HEK293 (cell line): ENCODE measurements at regions not wholly inside any gene's neighbourhood (a gene's known extent, or its start where the extent isn't known, plus 50 kb on each side); places are given as distances from the start of the nearest gene placed in this dataset.

Experiments
- CTCF ChIA-PET: fragments of 350-600 bp; formaldehyde crosslinking; extraction: SDS; loops from one replicate; lab custom pipeline; 2021; ENCODE audit warnings: antibody characterized with exemption; lab: Yijun Ruan, JAX
- POLR2A ChIA-PET: fragments of 300-600 bp; formaldehyde crosslinking; extraction: SDS; loops from one replicate; lab custom pipeline; 2020; ENCODE audit warnings: antibody characterized with exemption, inconsistent platforms; lab: Yijun Ruan, JAX
- H3K27ac ChIP-seq: fragments of 200-500 bp; sonication (Bioruptor generic); 2 replicates; pipeline ENCODE4 v1.5.1; 2014; ENCODE audit warnings: low read depth, low read length, control low read depth, inconsistent platforms; ENCODE audit errors: extremely low read depth
- H3K36me3 ChIP-seq, 2 experiments: fragments of 200-500 bp in 1 of 2; sonication (Bioruptor generic) in 1 of 2; 1 replicate in 1 of 2; 2 replicates in 1 of 2; pipeline ENCODE4 v1.5.1; 2014 to 2017; ENCODE audit warnings: inconsistent platforms in 2 of 2, low read length in 2 of 2; ENCODE audit not compliant: control insufficient read depth in 2 of 2, insufficient read depth in 1 of 2
- H3K4me1 ChIP-seq: fragments of 200-500 bp; sonication (Bioruptor generic); 2 replicates; pipeline ENCODE4 v1.5.1; 2014; ENCODE audit warnings: mild to moderate bottlenecking, low read length, inconsistent platforms; ENCODE audit not compliant: control insufficient read depth, insufficient read depth
- H3K4me3 ChIP-seq: 2 replicates; pipeline ENCODE4 v1.5.1; 2011; ENCODE audit warnings: low read depth, mild to moderate bottlenecking, control low read depth, low read length, moderate library complexity
- H3K9me3 ChIP-seq: fragments of 200-500 bp; sonication (Bioruptor generic); 2 replicates; pipeline ENCODE4 v1.5.1; 2014; ENCODE audit warnings: low read depth, low read length, inconsistent platforms; ENCODE audit not compliant: control insufficient read depth, insufficient read depth
- ELK4 ChIP-seq: IDR thresholded peaks from 2 replicates; pipeline ENCODE4 v1.6.1; 2011; ENCODE audit warnings: mild to moderate bottlenecking, low read depth, low read length, borderline replicate concordance
- IKZF3 ChIP-seq: fragments of 450-650 bp; IDR thresholded peaks from 2 replicates; pipeline ENCODE4 v1.5.0; 2018; ENCODE audit warnings: missing biosample characterization, mild to moderate bottlenecking, missing genetic modification characterization, moderate library complexity
- KLF1 ChIP-seq: fragments of 450-650 bp; formaldehyde crosslinking; IDR thresholded peaks from 2 replicates; pipeline ENCODE4 v1.5.1; 2016; ENCODE audit warnings: missing biosample characterization, missing genetic modification characterization
- KLF8 ChIP-seq: fragments of 450-650 bp; formaldehyde crosslinking; IDR thresholded peaks from 2 replicates; pipeline ENCODE4 v1.5.1; 2016; ENCODE audit warnings: missing biosample characterization, missing genetic modification characterization
- OVOL3 ChIP-seq: fragments of 450-650 bp; formaldehyde crosslinking; IDR thresholded peaks from 2 replicates; pipeline ENCODE4 v1.5.1; 2016; ENCODE audit warnings: missing biosample characterization, missing genetic modification characterization
- TCF7L2 ChIP-seq: IDR thresholded peaks from 2 replicates; pipeline ENCODE4 v1.6.1; 2011; ENCODE audit warnings: low read depth, mild to moderate bottlenecking, inconsistent platforms, low read length, moderate library complexity, borderline replicate concordance
- TRIM28 ChIP-seq: IDR thresholded peaks from 2 replicates; pipeline ENCODE4 v1.6.1; 2011; ENCODE audit warnings: low read length, control low read depth, borderline replicate concordance
- ZBTB17 ChIP-seq: fragments of 450-650 bp; formaldehyde crosslinking; IDR thresholded peaks from 2 replicates; pipeline ENCODE4 v1.5.1; 2016; ENCODE audit warnings: missing biosample characterization, missing genetic modification characterization
- ZBTB21 ChIP-seq: fragments of 450-650 bp; formaldehyde crosslinking; IDR thresholded peaks from 2 replicates; pipeline ENCODE4 v1.5.1; 2017; ENCODE audit warnings: missing biosample characterization, missing genetic modification characterization
- ZFP37 ChIP-seq: fragments of 450-650 bp; formaldehyde crosslinking; IDR thresholded peaks from 2 replicates; pipeline ENCODE4 v1.5.1; 2016; ENCODE audit warnings: missing biosample characterization, missing genetic modification characterization
- ZNF148 ChIP-seq: fragments of 450-650 bp; formaldehyde crosslinking; IDR thresholded peaks from 2 replicates; pipeline ENCODE4 v1.5.0; 2017; ENCODE audit warnings: missing biosample characterization, missing genetic modification characterization, borderline replicate concordance
- ZNF292 ChIP-seq: fragments of 450-650 bp; formaldehyde crosslinking; IDR thresholded peaks from 2 replicates; pipeline ENCODE4 v1.5.1; 2016; ENCODE audit warnings: low read depth, missing biosample characterization, missing genetic modification characterization, borderline replicate concordance
- ZNF404 ChIP-seq: fragments of 450-650 bp; formaldehyde crosslinking; IDR thresholded peaks from 2 replicates; pipeline ENCODE4 v1.5.1; 2017; ENCODE audit warnings: missing biosample characterization, missing genetic modification characterization
- ZNF423 ChIP-seq: fragments of 450-650 bp; formaldehyde crosslinking; IDR thresholded peaks from 2 replicates; pipeline ENCODE4 v1.5.1; 2016; ENCODE audit warnings: missing biosample characterization, missing genetic modification characterization
- ZNF426 ChIP-seq: fragments of 450-650 bp; formaldehyde crosslinking; IDR thresholded peaks from 2 replicates; pipeline ENCODE4 v1.5.1; 2017; ENCODE audit warnings: missing biosample characterization, missing genetic modification characterization, mild to moderate bottlenecking, inconsistent platforms, moderate library complexity
- ZNF513 ChIP-seq: fragments of 450-650 bp; IDR thresholded peaks from 2 replicates; pipeline ENCODE4 v1.5.1; 2018; ENCODE audit warnings: missing biosample characterization, missing genetic modification characterization
- ZNF514 ChIP-seq: fragments of 450-650 bp; formaldehyde crosslinking; IDR thresholded peaks from 2 replicates; pipeline ENCODE4 v1.5.1; 2016; ENCODE audit warnings: missing biosample characterization, missing genetic modification characterization
- ZNF521 ChIP-seq: fragments of 450-650 bp; formaldehyde crosslinking; IDR thresholded peaks from 2 replicates; pipeline ENCODE4 v1.5.1; 2017; ENCODE audit warnings: missing biosample characterization, mild to moderate bottlenecking, missing genetic modification characterization
- ZNF624 ChIP-seq: fragments of 450-650 bp; formaldehyde crosslinking; IDR thresholded peaks from 2 replicates; pipeline ENCODE4 v1.5.1; 2017; ENCODE audit warnings: missing biosample characterization, missing genetic modification characterization
- ZNF626 ChIP-seq: fragments of 450-650 bp; sonication (Bioruptor Pico); formaldehyde crosslinking; IDR thresholded peaks from 2 replicates; pipeline ENCODE4 v1.5.1; 2018; ENCODE audit warnings: missing biosample characterization, missing genetic modification characterization, inconsistent platforms
- ZNF664 ChIP-seq: fragments of 450-650 bp; formaldehyde crosslinking; IDR thresholded peaks from 2 replicates; pipeline ENCODE4 v1.5.1; 2016; ENCODE audit warnings: missing biosample characterization, missing genetic modification characterization
- ZNF670 ChIP-seq: fragments of 450-650 bp; formaldehyde crosslinking; IDR thresholded peaks from 2 replicates; pipeline ENCODE4 v1.5.1; 2016; ENCODE audit warnings: missing biosample characterization, missing genetic modification characterization, low read depth
- ZNF768 ChIP-seq: fragments of 450-650 bp; formaldehyde crosslinking; IDR thresholded peaks from 2 replicates; pipeline ENCODE4 v1.5.1; 2018; ENCODE audit warnings: missing biosample characterization, mild to moderate bottlenecking, missing genetic modification characterization
- ZNF785 ChIP-seq: fragments of 450-650 bp; formaldehyde crosslinking; IDR thresholded peaks from 2 replicates; pipeline ENCODE4 v1.5.1; 2016; ENCODE audit warnings: missing biosample characterization, missing genetic modification characterization
- ZNF837 ChIP-seq: fragments of 450-650 bp; formaldehyde crosslinking; IDR thresholded peaks from 2 replicates; pipeline ENCODE4 v1.5.1; 2016; ENCODE audit warnings: missing biosample characterization, missing genetic modification characterization
- ZXDB ChIP-seq: fragments of 450-650 bp; formaldehyde crosslinking; IDR thresholded peaks from 2 replicates; pipeline ENCODE4 v1.5.1; 2016; ENCODE audit warnings: missing biosample characterization, missing genetic modification characterization

GRCh38 chr5:175803254-175803653 is 68.1 kb upstream of the CPLX2 start:
- ChIA-PET CTCF (no interaction called here), POLR2A (interaction anchor here (0.6 to 0.7 kb wide), 2 partner anchors 559 to 1299 kb away, joined by 3 read pairs; no protein-coding TSS in a partner anchor)
- Histone ChIP-seq H3K9me3 (no peaks in the 10 kb centered on the region), H3K4me3 (no peak overlapping the region), H3K27ac (no peak overlapping the region), H3K36me3 (no peaks in the 10 kb centered on the region), H3K4me1 (no peaks in the 10 kb centered on the region)
- TF ChIP-seq TCF7L2 (no peak), TRIM28 (no peak), ZNF768 (no peak), KLF8 (tag by site-specific recombination) (no peak), ZBTB17 (tag by site-specific recombination) (no peak), ZNF521 (tag by site-specific recombination) (no peak), ZNF426 (tag by site-specific recombination) (no peak), ZXDB (tag by site-specific recombination) (no peak), ZNF626 (tag by site-specific recombination) (no peak), ZNF148 (no peak), ZNF423 (tag by site-specific recombination) (no peak)

GRCh38 chr5:175803736-175804454 is 67.5 kb upstream of the CPLX2 start:
- H3K36me3 ChIP-seq: no peaks in the 10 kb centered on the region
- no peaks in the 10 kb centered on the region for H3K9me3 ChIP-seq
- H3K4me3 ChIP-seq: no peak overlapping the region
- POLR2A ChIA-PET: no interaction called here
- H3K27ac ChIP-seq: no peak overlapping the region
- TF ChIP-seq ZNF837 (no peak), ZFP37 (no peak), ZNF292 (tag by site-specific recombination) (no peak), ZNF514 (tag by site-specific recombination) (no peak), ZBTB21 (tag by site-specific recombination) (no peak), ZNF664 (tag by site-specific recombination) (no peak), ZNF670 (tag by site-specific recombination) (no peak), OVOL3 (tag by site-specific recombination) (no peak), ELK4 (no peak), ZNF785 (tag by site-specific recombination) (no peak), ZNF404 (tag by site-specific recombination) (no peak), ZNF624 (tag by site-specific recombination) (no peak), IKZF3 (no peak), ZNF513 (tag by site-specific recombination) (no peak), KLF1 (tag by site-specific recombination) (no peak)
- no peaks in the 10 kb centered on the region for H3K4me1 ChIP-seq
- CTCF ChIA-PET: no interaction called here
